Smooth muscle cell (in vitro differentiated cells): ENCODE measurements at regions not wholly inside any gene's neighbourhood (a gene's known extent, or its start where the extent isn't known, plus 50 kb on each side); places are given as distances from the start of the nearest gene placed in this dataset.

Experiments
- DNase-seq: peaks from one replicate; lab custom pipeline; 2025; ENCODE audit not compliant: unreplicated experiment; lab: John Stamatoyannopoulos, UW
- H2AFZ ChIP-seq: fragments of 200-600 bp; sonication (generic); 2 replicates; pipeline ENCODE4 v1.6.0; 2016; ENCODE audit warnings: antibody characterized with exemption, low read depth, mild to moderate bottlenecking
- H3F3A ChIP-seq: fragments of 200-600 bp; sonication (generic); 2 replicates; pipeline ENCODE4 v1.6.0; 2017; ENCODE audit warnings: antibody characterized with exemption, low read depth
- H3K27ac ChIP-seq: fragments of 200-600 bp; sonication (generic); 2 replicates; pipeline ENCODE4 v1.5.1; 2016; ENCODE audit warnings: low read depth, mild to moderate bottlenecking
- H3K27me3 ChIP-seq: fragments of 200-600 bp; sonication (generic); 2 replicates; pipeline ENCODE4 v1.6.1; 2016; ENCODE audit warnings: low read depth, mild to moderate bottlenecking
- H3K36me3 ChIP-seq: fragments of 200-600 bp; sonication (generic); 2 replicates; pipeline ENCODE4 v1.5.1; 2016; ENCODE audit warnings: low read depth
- H3K4me1 ChIP-seq: fragments of 200-600 bp; sonication (generic); 2 replicates; pipeline ENCODE4 v1.5.1; 2016; ENCODE audit warnings: low read depth
- H3K4me2 ChIP-seq: fragments of 200-600 bp; sonication (generic); 2 replicates; pipeline ENCODE4 v1.6.0; 2016; ENCODE audit warnings: mild to moderate bottlenecking
- H3K4me3 ChIP-seq: fragments of 200-600 bp; sonication (generic); 2 replicates; pipeline ENCODE4 v1.5.1; 2016; ENCODE audit warnings: mild to moderate bottlenecking
- H3K79me2 ChIP-seq: fragments of 200-600 bp; sonication (generic); 2 replicates; pipeline ENCODE4 v1.6.0; 2016; ENCODE audit warnings: low read depth, mild to moderate bottlenecking
- H3K9ac ChIP-seq: fragments of 200-600 bp; sonication (generic); 2 replicates; pipeline ENCODE4 v1.6.0; 2016; ENCODE audit warnings: low read depth
- H3K9me3 ChIP-seq: fragments of 200-600 bp; sonication (generic); replicated peaks from 2 replicates; pipeline ENCODE4 v1.5.1; 2016; ENCODE audit warnings: low read depth
- H4K20me1 ChIP-seq: fragments of 200-600 bp; sonication (generic); 2 replicates; pipeline ENCODE4 v1.6.0; 2016; ENCODE audit warnings: low read depth
- CTCF ChIP-seq: fragments of 200-600 bp; sonication (generic); IDR thresholded peaks from 2 replicates; pipeline ENCODE4 v1.5.1; 2017; ENCODE audit warnings: borderline replicate concordance, mild to moderate bottlenecking, antibody characterized with exemption; ENCODE audit not compliant: insufficient read depth, poor library complexity, severe bottlenecking
- WGBS: methylation state at CpG from one replicate; pipeline ENCODE4 v1.1.7; 2016; ENCODE audit warnings: low lambda C conversion rate; 5-methylcytosine and 5-hydroxymethylcytosine counted together

- Histone ChIP-seq H2AFZ (no peak overlapping the region), H3K27me3 (no peaks in the 10 kb centered on the region), H3K36me3 (no peaks in the 10 kb centered on the region), H3K9ac (no peak overlapping the region), H3K9me3 (no peaks in the 10 kb centered on the region), H3K27ac (no peak overlapping the region), H4K20me1 (no peaks in the 10 kb centered on the region), H3K4me1 (no peaks in the 10 kb centered on the region), H3K4me3 (no peak overlapping the region), H3F3A (no peaks in the 10 kb centered on the region), H3K4me2 (no peak overlapping the region), H3K79me2 (no peaks in the 10 kb centered on the region)
- TF ChIP-seq CTCF, result no peak
- no peak for DNase-seq
- 87% methylated on average over 6 of the region's 6 CpGs for WGBS
These were observed 504.2 kb upstream of the TENM3 start for GRCh38 chr4:181739031-181739430.

- no peaks in the 10 kb centered on the region for H3K79me2 ChIP-seq
- H3K9me3 ChIP-seq, result no peaks in the 10 kb centered on the region
- H3K9ac ChIP-seq, result no peak overlapping the region
- no peaks in the 10 kb centered on the region for H3K27me3 ChIP-seq
- no peaks in the 10 kb centered on the region for H3K36me3 ChIP-seq
- H3F3A ChIP-seq, result no peaks in the 10 kb centered on the region
- 82% methylated on average over 6 of the region's 6 CpGs for WGBS
- H3K4me1 ChIP-seq, result peaks cover 5% of the 10 kb centered on the region
- H3K4me2 ChIP-seq, result no peak overlapping the region
- H2AFZ ChIP-seq, result no peak overlapping the region
- H3K27ac ChIP-seq, result no peak overlapping the region
- no peak for DNase-seq
- no peaks in the 10 kb centered on the region for H4K20me1 ChIP-seq
- TF ChIP-seq CTCF, result no peak
- H3K4me3 ChIP-seq, result no peak overlapping the region
These were observed 501.7 kb upstream of the TENM3 start for GRCh38 chr4:181741513-181741912.

GRCh38 chr4:181745933-181746625 lies 497.1 kb upstream of the TENM3 start:
- 87% methylated on average over 1 of the region's 1 CpG for WGBS
- DNase-seq, result no peak

More at GRCh38 chr4:181745933-181746625, 497.1 kb upstream of the TENM3 start:
- no peaks in the 10 kb centered on the region for H3K9me3 ChIP-seq
- no peak overlapping the region for H3K9ac ChIP-seq
- no peaks in the 10 kb centered on the region for H4K20me1 ChIP-seq
- no peak for TF ChIP-seq CTCF
- H3K4me1 ChIP-seq, result peaks cover 7% of the 10 kb centered on the region
- H3K27ac ChIP-seq, result no peak overlapping the region
- H3F3A ChIP-seq, result no peaks in the 10 kb centered on the region
- H3K36me3 ChIP-seq, result no peaks in the 10 kb centered on the region
- H3K79me2 ChIP-seq, result no peaks in the 10 kb centered on the region
- H3K4me2 ChIP-seq, result no peak overlapping the region
- no peak overlapping the region for H3K4me3 ChIP-seq
- no peak overlapping the region for H2AFZ ChIP-seq
- H3K27me3 ChIP-seq, result no peaks in the 10 kb centered on the region
